Activated T-helper 1 cell treated with anti-CD3 and anti-CD28 coated beads, Interleukin-12 subunit alpha, Interleukin-12 subunit beta, Interleukin-2, Interleukin-4 antibody, amounts not matched to agents 30 ng/mL and 10 ng/mL and 1 ng/mL, durations not matched to agents 14 hours and 24 hours and 36 hours (primary cell): ENCODE measurements at regions not wholly inside any gene's neighbourhood (a gene's known extent, or its start where the extent isn't known, plus 50 kb on each side); places are given as distances from the start of the nearest gene placed in this dataset.
A peak's percentile ranks its signal among the peaks of the same experiment; 100 is the strongest.
"Not testable (repeated sequence)": the region's sequence is repeated elsewhere in the genome, so short reads cannot be mapped to it uniquely, and the experiment has no call there.

Experiments
- DNase-seq: peaks from one replicate; pipeline ENCODE4 v3.0.0; 2021; ENCODE audit warnings: low spot score
- H3K27ac Mint-ChIP-seq: one replicate; pipeline ENCODE4 v1.8.0; 2021; ENCODE audit warnings: mild to moderate bottlenecking, mixed read lengths
- H3K27me3 Mint-ChIP-seq: one replicate; pipeline ENCODE4 v1.8.0; 2022; ENCODE audit warnings: mild to moderate bottlenecking, moderate library complexity, mixed read lengths; ENCODE audit not compliant: insufficient read depth
- H3K36me3 Mint-ChIP-seq: one replicate; pipeline ENCODE4 v1.8.0; 2021; ENCODE audit warnings: low read depth, mixed read lengths
- H3K4me1 Mint-ChIP-seq: one replicate; pipeline ENCODE4 v1.8.0; 2021; ENCODE audit warnings: low read depth, mixed read lengths
- H3K4me3 Mint-ChIP-seq: one replicate; pipeline ENCODE4 v1.8.0; 2021; ENCODE audit warnings: mild to moderate bottlenecking, moderate library complexity, mixed read lengths
- H3K9me3 Mint-ChIP-seq: one replicate; pipeline ENCODE4 v1.8.0; 2021; ENCODE audit warnings: mixed read lengths
- intact Hi-C: fragments of 100-400 bp; cut with micrococcal nuclease; formaldehyde crosslinking; loops from one replicate; pipeline ENCODE4 v1.15.1; 2024

GRCh38 chr2:48092846-48093803 lies 186.8 kb upstream of the FBXO11 start:
- Mint-ChIP-seq H3K4me1 (no peaks in the 10 kb centered on the region), H3K36me3 (no peaks in the 10 kb centered on the region), H3K9me3 (no peaks in the 10 kb centered on the region), H3K27ac (no peak overlapping the region), H3K27me3 (peaks cover 11% of the 10 kb centered on the region), H3K4me3 (no peak overlapping the region)
- intact Hi-C loops, result no loop called here
- no peak for DNase-seq

- H3K27ac Mint-ChIP-seq, H3K4me1 Mint-ChIP-seq, H3K36me3 Mint-ChIP-seq, intact Hi-C loops, H3K4me3 Mint-ChIP-seq, H3K9me3 Mint-ChIP-seq, DNase-seq: not testable (repeated sequence)
- peaks cover 13% of the 10 kb centered on the region for H3K27me3 Mint-ChIP-seq
Observed at GRCh38 chr2:48096765-48097164, 190.5 kb upstream of the FBXO11 start.

- H3K27me3 Mint-ChIP-seq, result peaks cover 13% of the 10 kb centered on the region
- intact Hi-C loops, result no loop called here
Observed at GRCh38 chr2:48098539-48098938, 192.2 kb upstream of the FBXO11 start.

GRCh38 chr2:48104418-48104817 lies 198.1 kb upstream of the FBXO11 start:
- Mint-ChIP-seq H3K4me1 (peaks cover 21% of the 10 kb centered on the region), H3K36me3 (no peaks in the 10 kb centered on the region)
- intact Hi-C loops, result no loop called here

More at GRCh38 chr2:48098539-48098938, 192.2 kb upstream of the FBXO11 start:
- Mint-ChIP-seq H3K36me3 (no peaks in the 10 kb centered on the region), H3K4me3 (no peak overlapping the region), H3K4me1 (peaks cover 7% of the 10 kb centered on the region), H3K27ac (no peak overlapping the region), H3K9me3 (no peaks in the 10 kb centered on the region)
- no peak for DNase-seq

GRCh38 chr2:48105848-48106247 lies 199.6 kb upstream of the FBXO11 start:
- H3K4me1 Mint-ChIP-seq, result peaks cover 23% of the 10 kb centered on the region
- no peak for DNase-seq
- H3K9me3 Mint-ChIP-seq, result no peaks in the 10 kb centered on the region
- H3K27me3 Mint-ChIP-seq, result peaks cover 7% of the 10 kb centered on the region
- H3K4me3 Mint-ChIP-seq, result no peak overlapping the region
- intact Hi-C loops, result loop anchor here (1.0 kb wide), 3 partner anchors 199 to 324 kb away; no protein-coding TSS in a partner anchor
- no peaks in the 10 kb centered on the region for H3K36me3 Mint-ChIP-seq
- no peak overlapping the region for H3K27ac Mint-ChIP-seq

More at GRCh38 chr2:48104418-48104817, 198.1 kb upstream of the FBXO11 start:
- Mint-ChIP-seq H3K9me3 (no peaks in the 10 kb centered on the region), H3K27ac (no peak overlapping the region), H3K4me3 (no peak overlapping the region), H3K27me3 (peaks cover 9% of the 10 kb centered on the region)
- DNase-seq, result no peak

GRCh38 chr2:48107326-48107925 lies 201.1 kb upstream of the FBXO11 start:
- intact Hi-C loops, result no loop called here
- Mint-ChIP-seq H3K36me3 (no peaks in the 10 kb centered on the region), H3K27ac (no peak overlapping the region), H3K27me3 (peaks cover 2% of the 10 kb centered on the region), H3K4me1 (peaks cover 33% of the 10 kb centered on the region), H3K9me3 (no peaks in the 10 kb centered on the region), H3K4me3 (no peak overlapping the region)
- DNase-seq, result no peak

- Mint-ChIP-seq H3K36me3 (no peaks in the 10 kb centered on the region), H3K27ac (no peak overlapping the region), H3K4me1 (peaks cover 38% of the 10 kb centered on the region), H3K27me3 (peaks cover 2% of the 10 kb centered on the region), H3K9me3 (no peaks in the 10 kb centered on the region), H3K4me3 (no peak overlapping the region)
- intact Hi-C loops, result no loop called here
- DNase-seq, result no peak
Observed at GRCh38 chr2:48108455-48108854, 202.2 kb upstream of the FBXO11 start.

GRCh38 chr2:48109491-48110204 lies 203.3 kb upstream of the FBXO11 start:
- no peaks in the 10 kb centered on the region for H3K36me3 Mint-ChIP-seq
- no peak for DNase-seq
- H3K27me3 Mint-ChIP-seq, result no peaks in the 10 kb centered on the region
- intact Hi-C loops, result no loop called here
- H3K4me1 Mint-ChIP-seq, result peaks cover 49% of the 10 kb centered on the region
- no peak overlapping the region for H3K4me3 Mint-ChIP-seq
- H3K27ac Mint-ChIP-seq, result no peak overlapping the region
- H3K9me3 Mint-ChIP-seq, result no peaks in the 10 kb centered on the region

GRCh38 chr2:48110492-48110891 lies 204.0 kb upstream of the FOXN2 start:
- no peak for DNase-seq
- H3K9me3 Mint-ChIP-seq, result no peaks in the 10 kb centered on the region
- no peak overlapping the region for H3K27ac Mint-ChIP-seq
- intact Hi-C loops, result no loop called here
- H3K27me3 Mint-ChIP-seq, result no peaks in the 10 kb centered on the region
- peak overlapping the region; percentile 90 for H3K4me3 Mint-ChIP-seq
- peaks cover 53% of the 10 kb centered on the region for H3K4me1 Mint-ChIP-seq
- H3K36me3 Mint-ChIP-seq, result no peaks in the 10 kb centered on the region

GRCh38 chr2:48112911-48113680 lies 201.4 kb upstream of the FOXN2 start:
- no peak overlapping the region for H3K4me3 Mint-ChIP-seq
- H3K36me3 Mint-ChIP-seq, result no peaks in the 10 kb centered on the region
- peaks cover 31% of the 10 kb centered on the region for H3K4me1 Mint-ChIP-seq
- intact Hi-C loops, result no loop called here
- H3K27ac Mint-ChIP-seq, result peak overlapping the region; percentile 4
- no peak for DNase-seq
- H3K9me3 Mint-ChIP-seq, result no peaks in the 10 kb centered on the region
- H3K27me3 Mint-ChIP-seq, result peaks cover 1% of the 10 kb centered on the region

- no peak for DNase-seq
- intact Hi-C loops, result loop anchor here (1.0 to 2.0 kb wide), 3 partner anchors 9 to 231 kb away; no protein-coding TSS in a partner anchor
- Mint-ChIP-seq H3K27me3 (peaks cover 1% of the 10 kb centered on the region), H3K4me3 (peak overlapping the region; percentile 45), H3K36me3 (no peaks in the 10 kb centered on the region), H3K27ac (peak overlapping the region; percentile 43), H3K4me1 (peaks cover 31% of the 10 kb centered on the region), H3K9me3 (no peaks in the 10 kb centered on the region)
Observed at GRCh38 chr2:48113767-48114166, 200.7 kb upstream of the FOXN2 start.

- intact Hi-C loops, result loop anchor here (1.0 to 2.0 kb wide), 3 partner anchors 8 to 230 kb away; no protein-coding TSS in a partner anchor
- no peak overlapping the region for H3K4me3 Mint-ChIP-seq
- peak; percentile 55 for DNase-seq
- peak overlapping the region; percentile 5 for H3K27ac Mint-ChIP-seq
- no peaks in the 10 kb centered on the region for H3K36me3 Mint-ChIP-seq
- H3K4me1 Mint-ChIP-seq, result peaks cover 31% of the 10 kb centered on the region
- H3K9me3 Mint-ChIP-seq, result no peaks in the 10 kb centered on the region
- peaks cover 1% of the 10 kb centered on the region for H3K27me3 Mint-ChIP-seq
Observed at GRCh38 chr2:48114256-48114655, 200.2 kb upstream of the FOXN2 start.
